ENCODE measurements at regions not wholly inside any gene's neighbourhood (a gene's known extent, or its start where the extent isn't known, plus 50 kb on each side); places are given as distances from the start of the nearest gene placed in this dataset.

GRCh38 chr17:34798581-34798980 is 162.7 kb downstream of the CCT6B start:
- H3K9me3 ChIP-seq: peaks cover 0 to 14% (median 0%) of the 10 kb centered on the region in 4 donors
- H3K4me1 ChIP-seq: no peaks in the 10 kb centered on the region
- TF ChIP-seq EP300 (IDR thresholded peaks at IDR 0.05): no peak
- no peak for TF ChIP-seq CTCF (IDR thresholded peaks at IDR 0.05)
- TF ChIP-seq POLR2A (IDR thresholded peaks at IDR 0.05): no peak
- H3K27ac ChIP-seq: no peak overlapping the region
- no peak for DNase-seq (ENCODE audit: low spot score in 2 of 2)
- H3K36me3 ChIP-seq: no peaks in the 10 kb centered on the region
- H3K4me3 ChIP-seq: no peak overlapping the region
- H3K27me3 ChIP-seq: no peaks in the 10 kb centered on the region

- Histone ChIP-seq H3K27ac (no peak overlapping the region), H3K27me3 (no peaks in the 10 kb centered on the region), H3K4me1 (no peaks in the 10 kb centered on the region), H3K9me3 (peaks cover 0 to 14% (median 0%) of the 10 kb centered on the region in 4 donors), H3K4me3 (no peak overlapping the region), H3K36me3 (no peaks in the 10 kb centered on the region)
- TF ChIP-seq CTCF (IDR thresholded peaks at IDR 0.05) (no peak), EP300 (IDR thresholded peaks at IDR 0.05) (no peak), POLR2A (IDR thresholded peaks at IDR 0.05) (no peak)
- no peak for DNase-seq (ENCODE audit: low spot score in 2 of 2)
- WGBS, 2 donors: 7 to 14% methylated on average over 9 to 10 of the region's 10 CpGs
Measured at GRCh38 chr17:34797720-34798119, 163.5 kb downstream of the CCT6B start.

GRCh38 chr17:34793231-34793908 is 167.9 kb downstream of the CCT6B start:
- Histone ChIP-seq H3K27me3 (no peaks in the 10 kb centered on the region), H3K36me3 (no peaks in the 10 kb centered on the region), H3K27ac (no peak overlapping the region), H3K9me3 (no peaks in the 10 kb centered on the region), H3K4me3 (no peak overlapping the region), H3K4me1 (no peaks in the 10 kb centered on the region)
- 58% methylated on average over 9 of the region's 9 CpGs for WGBS, 2 donors
- TF ChIP-seq CTCF (IDR thresholded peaks at IDR 0.05) (no peak), EP300 (IDR thresholded peaks at IDR 0.05) (no peak), POLR2A (IDR thresholded peaks at IDR 0.05) (no peak)
- no peak for DNase-seq (ENCODE audit: low spot score in 2 of 2)

GRCh38 chr17:34788696-34789095 is 172.6 kb downstream of the CCT6B start:
- no peaks in the 10 kb centered on the region for H3K36me3 ChIP-seq
- TF ChIP-seq POLR2A (IDR thresholded peaks at IDR 0.05) (no peak), EP300 (IDR thresholded peaks at IDR 0.05) (no peak), CTCF (IDR thresholded peaks at IDR 0.05) (no peak)
- no peaks in the 10 kb centered on the region for H3K4me1 ChIP-seq
- no peak for DNase-seq (ENCODE audit: low spot score in 2 of 2)
- no peaks in the 10 kb centered on the region for H3K9me3 ChIP-seq
- no peak overlapping the region for H3K4me3 ChIP-seq
- H3K27me3 ChIP-seq: no peaks in the 10 kb centered on the region
- WGBS, 2 donors: 85 to 94% methylated on average over 6 of the region's 6 CpGs
- no peak overlapping the region for H3K27ac ChIP-seq

GRCh38 chr17:34784526-34784925 is 176.7 kb downstream of the CCT6B start:
- 24 to 40% methylated on average over 4 of the region's 4 CpGs for WGBS, 2 donors
- no peaks in the 10 kb centered on the region for H3K4me1 ChIP-seq

More at GRCh38 chr17:34784526-34784925, 176.7 kb downstream of the CCT6B start:
- Histone ChIP-seq H3K4me3 (no peak overlapping the region), H3K27ac (no peak overlapping the region), H3K36me3 (no peaks in the 10 kb centered on the region), H3K9me3 (peaks cover 0 to 6% (median 0%) of the 10 kb centered on the region in 4 donors), H3K27me3 (no peaks in the 10 kb centered on the region)
- no peak for DNase-seq (ENCODE audit: low spot score in 2 of 2)
- no peak for TF ChIP-seq POLR2A (IDR thresholded peaks at IDR 0.05)
- TF ChIP-seq CTCF (IDR thresholded peaks at IDR 0.05): no peak
- TF ChIP-seq EP300 (IDR thresholded peaks at IDR 0.05): no peak

Measured in tibial nerve (tissue), 4 donors.